OCI-LY3 (cell line): ENCODE measurements at regions not wholly inside any gene's neighbourhood (a gene's known extent, or its start where the extent isn't known, plus 50 kb on each side); places are given as distances from the start of the nearest gene placed in this dataset.

Source experiments
- CTCF ChIP-seq: fragments of 200-600, 300-600 bp; sonication (generic); IDR thresholded peaks from 2 replicates; pipeline ENCODE4 v1.5.1; 2014; ENCODE audit warnings: antibody characterized with exemption, low read length, low read depth
- EZH2phosphoT487 ChIP-seq: fragments of 200-600 bp; shearing (Covaris generic); IDR thresholded peaks from 2 replicates; pipeline ENCODE4 v1.6.1; 2018; ENCODE audit warnings: antibody characterized with exemption, mixed run types, low read depth

GRCh38 chr1:114339379-114339778 lies 171.6 kb downstream of the TRIM33 start:
- TF ChIP-seq CTCF, result no peak
- no peak for TF ChIP-seq EZH2phosphoT487
